ENCODE measurements at regions not wholly inside any gene's neighbourhood (a gene's known extent, or its start where the extent isn't known, plus 50 kb on each side); places are given as distances from the start of the nearest gene placed in this dataset.

- Histone ChIP-seq H3K4me3 (ENCODE audit: low read length) (no peak overlapping the region), H3K36me3 (ENCODE audit: control insufficient read depth, insufficient read depth, low read length) (no peaks in the 10 kb centered on the region), H3K27me3 (ENCODE audit: control insufficient read depth, insufficient read depth, low read length) (no peaks in the 10 kb centered on the region), H3K4me1 (ENCODE audit: control insufficient read depth, insufficient read depth, low read length) (no peaks in the 10 kb centered on the region), H3K9ac (ENCODE audit: low read length) (no peak overlapping the region), H3K27ac (ENCODE audit: low read depth, low read length) (no peak overlapping the region)
Measured at GRCh38 chr1:30061292-30062220, 661.8 kb downstream of the MATN1 start.

- Histone ChIP-seq H3K36me3 (ENCODE audit: control insufficient read depth, insufficient read depth, low read length) (no peaks in the 10 kb centered on the region), H3K4me3 (ENCODE audit: low read length) (no peak overlapping the region), H3K27ac (ENCODE audit: low read depth, low read length) (no peak overlapping the region), H3K27me3 (ENCODE audit: control insufficient read depth, insufficient read depth, low read length) (no peaks in the 10 kb centered on the region), H3K4me1 (ENCODE audit: control insufficient read depth, insufficient read depth, low read length) (no peaks in the 10 kb centered on the region), H3K9ac (ENCODE audit: low read length) (no peak overlapping the region)
Measured at GRCh38 chr1:30060738-30061137, 662.6 kb downstream of the MATN1 start.

DNA sequence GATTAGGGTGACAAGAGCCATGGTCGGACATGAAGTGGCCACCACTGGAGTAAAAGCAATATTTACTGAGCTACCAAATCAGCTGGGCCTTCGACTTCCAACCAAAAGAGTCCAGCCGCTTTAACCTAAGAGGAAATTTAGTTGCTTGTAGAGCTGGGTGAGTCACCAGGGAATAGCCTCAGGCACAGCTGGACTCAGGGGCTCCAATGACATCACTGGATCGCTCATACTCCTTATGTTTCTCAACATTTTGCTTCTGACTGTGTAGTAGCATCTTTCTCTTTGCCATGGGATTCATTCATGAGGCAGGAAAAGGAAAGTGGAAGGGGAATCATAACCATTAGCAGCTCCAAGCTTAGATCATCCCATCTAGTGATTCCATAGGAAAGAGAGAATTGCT is 664.4 kb downstream of the MATN1 start:
- Histone ChIP-seq H3K4me3 (ENCODE audit: low read length) (no peak overlapping the region), H3K4me1 (ENCODE audit: control insufficient read depth, insufficient read depth, low read length) (no peaks in the 10 kb centered on the region), H3K36me3 (ENCODE audit: control insufficient read depth, insufficient read depth, low read length) (no peaks in the 10 kb centered on the region), H3K27ac (ENCODE audit: low read depth, low read length) (no peak overlapping the region), H3K27me3 (ENCODE audit: control insufficient read depth, insufficient read depth, low read length) (no peaks in the 10 kb centered on the region), H3K9ac (ENCODE audit: low read length) (no peak overlapping the region)

DNA sequence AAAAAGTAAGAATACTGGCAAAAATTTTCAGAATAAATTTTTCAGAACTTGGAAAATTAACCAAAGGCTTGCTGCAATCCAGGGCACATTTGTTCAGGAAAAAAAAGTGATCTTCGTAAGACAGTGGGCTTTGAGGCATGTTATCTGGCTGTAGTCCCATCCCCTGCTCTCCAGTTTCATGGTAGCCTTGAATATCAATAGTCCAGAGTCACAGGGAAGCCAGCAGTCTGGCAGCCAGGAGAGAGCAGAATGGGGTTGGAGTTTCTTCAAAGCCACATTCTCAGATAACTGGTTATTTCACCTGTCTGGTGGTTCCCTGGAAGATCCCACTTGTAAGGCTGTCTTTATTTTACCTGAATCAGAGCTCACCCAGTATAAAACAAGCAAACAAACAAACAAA is 669.3 kb downstream of the MATN1 start:
- H3K36me3 ChIP-seq (ENCODE audit: control insufficient read depth, insufficient read depth, low read length): no peaks in the 10 kb centered on the region
- H3K9ac ChIP-seq (ENCODE audit: low read length): no peak overlapping the region
- no peaks in the 10 kb centered on the region for H3K4me1 ChIP-seq (ENCODE audit: control insufficient read depth, insufficient read depth, low read length)
- no peaks in the 10 kb centered on the region for H3K27me3 ChIP-seq (ENCODE audit: control insufficient read depth, insufficient read depth, low read length)
- no peak overlapping the region for H3K27ac ChIP-seq (ENCODE audit: low read depth, low read length)
- no peak overlapping the region for H3K4me3 ChIP-seq (ENCODE audit: low read length)

GRCh38 chr1:30052178-30052577 is 671.2 kb downstream of the MATN1 start:
- no peak overlapping the region for H3K4me3 ChIP-seq (ENCODE audit: low read length)
- no peaks in the 10 kb centered on the region for H3K36me3 ChIP-seq (ENCODE audit: control insufficient read depth, insufficient read depth, low read length)
- H3K9ac ChIP-seq (ENCODE audit: low read length): no peak overlapping the region
- H3K4me1 ChIP-seq (ENCODE audit: control insufficient read depth, insufficient read depth, low read length): no peaks in the 10 kb centered on the region
- no peak overlapping the region for H3K27ac ChIP-seq (ENCODE audit: low read depth, low read length)
- H3K27me3 ChIP-seq (ENCODE audit: control insufficient read depth, insufficient read depth, low read length): no peaks in the 10 kb centered on the region

DNA sequence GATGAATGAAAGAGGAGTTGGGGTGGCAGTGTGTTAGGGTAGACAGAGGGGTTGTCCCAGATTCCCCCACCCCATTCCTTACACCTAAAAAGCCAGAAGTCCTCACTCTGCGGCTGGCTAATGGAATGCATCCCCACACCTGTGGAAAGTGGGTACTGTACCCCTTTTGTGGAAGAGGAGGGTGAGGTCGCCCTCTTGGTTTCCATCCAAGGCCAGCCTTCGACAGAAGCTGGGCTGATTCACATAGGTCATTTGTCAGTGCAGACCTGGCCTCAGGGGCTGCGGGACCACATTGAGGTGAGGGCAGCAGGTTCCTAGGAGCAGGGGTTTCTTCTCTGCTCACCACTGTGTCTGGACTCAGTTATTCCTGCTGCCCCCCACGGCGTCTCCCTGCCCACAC is 671.6 kb downstream of the MATN1 start:
- H3K27ac ChIP-seq (ENCODE audit: low read depth, low read length): no peak overlapping the region
- H3K27me3 ChIP-seq (ENCODE audit: control insufficient read depth, insufficient read depth, low read length): no peaks in the 10 kb centered on the region
- H3K9ac ChIP-seq (ENCODE audit: low read length): no peak overlapping the region
- H3K36me3 ChIP-seq (ENCODE audit: control insufficient read depth, insufficient read depth, low read length): no peaks in the 10 kb centered on the region
- no peak overlapping the region for H3K4me3 ChIP-seq (ENCODE audit: low read length)
- no peaks in the 10 kb centered on the region for H3K4me1 ChIP-seq (ENCODE audit: control insufficient read depth, insufficient read depth, low read length)

DNA sequence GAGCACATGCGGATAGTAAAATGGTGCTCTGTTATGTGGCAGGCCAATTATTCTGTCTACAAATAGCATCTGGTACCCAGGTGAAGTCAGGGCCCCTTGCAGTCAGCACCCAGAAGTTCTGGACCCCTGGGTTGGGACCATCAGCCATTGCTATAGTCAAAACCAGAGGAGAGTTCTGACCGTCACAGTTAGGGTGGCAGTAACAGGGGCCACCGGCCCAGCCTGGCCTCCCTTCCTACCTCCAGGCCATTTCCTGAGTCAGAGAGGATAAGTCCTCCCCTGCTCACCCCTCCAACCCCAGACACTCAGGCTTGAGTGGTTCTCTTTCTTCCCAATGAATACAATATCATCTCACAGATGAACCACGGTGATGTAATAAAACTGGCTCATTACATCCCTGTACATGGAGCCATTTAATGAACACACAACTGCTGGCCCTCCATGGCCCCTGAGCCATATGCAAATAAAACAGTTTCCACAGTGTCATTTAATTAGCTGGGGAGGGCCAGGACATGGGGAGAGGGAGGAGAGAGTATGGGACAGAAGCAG is 673.6 kb downstream of the MATN1 start:
- no peak overlapping the region for H3K27ac ChIP-seq (ENCODE audit: low read depth, low read length)
- no peak overlapping the region for H3K9ac ChIP-seq (ENCODE audit: low read length)
- H3K36me3 ChIP-seq (ENCODE audit: control insufficient read depth, insufficient read depth, low read length): no peaks in the 10 kb centered on the region
- no peaks in the 10 kb centered on the region for H3K4me1 ChIP-seq (ENCODE audit: control insufficient read depth, insufficient read depth, low read length)
- H3K27me3 ChIP-seq (ENCODE audit: control insufficient read depth, insufficient read depth, low read length): no peaks in the 10 kb centered on the region
- no peak overlapping the region for H3K4me3 ChIP-seq (ENCODE audit: low read length)

DNA sequence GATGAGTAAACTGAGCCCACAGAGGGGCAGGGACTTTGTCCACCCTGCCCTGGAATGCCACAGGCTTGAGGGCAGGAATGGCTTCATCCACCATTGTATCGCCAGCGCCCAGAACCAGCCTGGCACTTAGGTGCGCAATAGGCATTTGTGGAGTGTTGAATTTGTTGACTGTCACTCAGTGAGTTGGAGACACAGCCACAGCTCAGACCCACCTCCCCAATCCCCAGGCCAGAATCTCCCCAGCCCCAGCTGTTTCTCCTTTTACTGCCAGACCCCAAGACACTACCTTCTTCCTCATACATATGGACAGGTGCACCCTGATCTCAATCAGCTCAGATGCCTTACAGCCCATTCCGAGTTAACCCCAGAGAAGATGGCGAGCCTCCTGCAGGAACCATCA is 674.5 kb downstream of the MATN1 start:
- Histone ChIP-seq H3K27ac (ENCODE audit: low read depth, low read length) (no peak overlapping the region), H3K4me3 (ENCODE audit: low read length) (no peak overlapping the region), H3K9ac (ENCODE audit: low read length) (no peak overlapping the region), H3K4me1 (ENCODE audit: control insufficient read depth, insufficient read depth, low read length) (no peaks in the 10 kb centered on the region), H3K27me3 (ENCODE audit: control insufficient read depth, insufficient read depth, low read length) (no peaks in the 10 kb centered on the region), H3K36me3 (ENCODE audit: control insufficient read depth, insufficient read depth, low read length) (no peaks in the 10 kb centered on the region)

GRCh38 chr1:30047576-30047975 is 675.8 kb downstream of the MATN1 start:
- Histone ChIP-seq H3K9ac (ENCODE audit: low read length) (no peak overlapping the region), H3K27ac (ENCODE audit: low read depth, low read length) (no peak overlapping the region), H3K27me3 (ENCODE audit: control insufficient read depth, insufficient read depth, low read length) (no peaks in the 10 kb centered on the region), H3K4me1 (ENCODE audit: control insufficient read depth, insufficient read depth, low read length) (no peaks in the 10 kb centered on the region), H3K36me3 (ENCODE audit: control insufficient read depth, insufficient read depth, low read length) (no peaks in the 10 kb centered on the region), H3K4me3 (ENCODE audit: low read length) (no peak overlapping the region)

- no peak overlapping the region for H3K4me3 ChIP-seq (ENCODE audit: low read length)
- no peaks in the 10 kb centered on the region for H3K27me3 ChIP-seq (ENCODE audit: control insufficient read depth, insufficient read depth, low read length)
- H3K36me3 ChIP-seq (ENCODE audit: control insufficient read depth, insufficient read depth, low read length): no peaks in the 10 kb centered on the region
- H3K4me1 ChIP-seq (ENCODE audit: control insufficient read depth, insufficient read depth, low read length): no peaks in the 10 kb centered on the region
- H3K27ac ChIP-seq (ENCODE audit: low read depth, low read length): no peak overlapping the region
- H3K9ac ChIP-seq (ENCODE audit: low read length): no peak overlapping the region
Measured at GRCh38 chr1:30046751-30047150, 676.6 kb downstream of the MATN1 start.

DNA sequence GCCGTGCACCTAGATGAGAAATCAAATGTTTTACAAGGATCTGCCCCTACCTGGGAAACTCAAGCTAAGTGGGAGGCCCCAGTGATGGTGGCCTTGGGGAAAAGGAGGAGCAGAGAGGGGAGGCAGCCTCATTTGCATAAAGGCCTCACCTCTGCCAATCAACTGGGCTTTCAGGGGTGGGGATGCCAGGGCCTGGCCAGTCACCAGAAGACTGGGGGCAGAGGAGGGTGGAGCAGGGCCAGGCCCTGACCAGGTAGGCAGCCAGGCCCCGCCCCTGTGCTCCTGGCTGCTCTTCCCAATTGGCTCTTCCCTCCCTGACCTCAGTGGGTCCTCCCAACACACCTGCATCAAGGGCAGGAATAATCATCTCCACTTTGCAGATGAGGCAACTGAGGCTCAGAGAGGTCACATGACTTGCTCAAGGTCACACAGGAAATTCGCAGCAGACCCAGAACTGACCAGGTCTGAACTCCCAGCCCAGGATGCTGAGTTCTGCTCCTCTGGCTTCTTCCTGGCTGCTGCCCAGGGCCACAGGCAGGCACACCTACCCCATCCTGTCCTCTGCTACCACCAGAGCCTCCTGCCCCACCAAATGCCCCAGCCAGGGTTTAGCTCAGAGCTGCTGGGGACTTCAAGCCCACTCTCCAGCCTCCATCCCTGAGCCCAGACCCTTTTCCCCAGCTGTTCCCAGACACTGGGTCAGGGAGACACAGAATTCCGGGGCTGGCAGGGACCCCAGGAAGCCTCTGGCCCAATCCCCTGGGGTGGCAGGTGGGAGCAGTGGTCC is 677.9 kb downstream of the MATN1 start:
- no peak overlapping the region for H3K9ac ChIP-seq (ENCODE audit: low read length)
- H3K27me3 ChIP-seq (ENCODE audit: control insufficient read depth, insufficient read depth, low read length): no peaks in the 10 kb centered on the region
- H3K27ac ChIP-seq (ENCODE audit: low read depth, low read length): no peak overlapping the region
- H3K4me3 ChIP-seq (ENCODE audit: low read length): no peak overlapping the region
- H3K4me1 ChIP-seq (ENCODE audit: control insufficient read depth, insufficient read depth, low read length): no peaks in the 10 kb centered on the region
- no peaks in the 10 kb centered on the region for H3K36me3 ChIP-seq (ENCODE audit: control insufficient read depth, insufficient read depth, low read length)

DNA sequence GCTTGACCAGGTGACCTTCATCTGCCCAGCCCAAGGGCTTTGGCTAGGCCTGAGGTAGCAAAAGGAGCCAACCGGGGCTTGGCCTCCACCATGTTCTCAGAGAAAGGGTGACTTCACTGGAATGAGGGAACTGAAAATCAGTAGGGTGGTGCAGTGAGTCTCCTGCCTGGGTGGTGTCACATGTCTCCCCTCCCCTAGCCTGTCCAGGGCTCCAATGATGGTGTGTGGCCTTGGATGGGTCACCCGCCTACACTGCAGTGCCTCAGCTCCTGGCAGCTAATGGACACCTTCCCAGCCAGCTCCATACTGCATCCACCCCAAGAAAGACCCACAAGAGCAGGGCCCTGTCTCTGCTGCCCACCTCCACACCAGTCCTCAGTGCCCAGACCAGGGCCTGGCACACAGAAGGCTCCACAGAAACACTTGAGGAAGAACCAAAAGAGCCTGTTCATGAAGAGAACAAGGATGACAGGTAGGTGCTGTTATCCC is 678.7 kb downstream of the MATN1 start:
- no peak overlapping the region for H3K27ac ChIP-seq (ENCODE audit: low read depth, low read length)
- H3K36me3 ChIP-seq (ENCODE audit: control insufficient read depth, insufficient read depth, low read length): no peaks in the 10 kb centered on the region
- H3K9ac ChIP-seq (ENCODE audit: low read length): no peak overlapping the region
- H3K27me3 ChIP-seq (ENCODE audit: control insufficient read depth, insufficient read depth, low read length): no peaks in the 10 kb centered on the region
- H3K4me1 ChIP-seq (ENCODE audit: control insufficient read depth, insufficient read depth, low read length): no peaks in the 10 kb centered on the region
- no peak overlapping the region for H3K4me3 ChIP-seq (ENCODE audit: low read length)
